Stimulated activated CD4-positive, alpha-beta T cell treated with anti-CD3 and anti-CD28 coated beads, Interleukin-12 subunit alpha, Interleukin-12 subunit beta, amount 100 ng/mL, for 48 hours (primary cell): ENCODE measurements at regions not wholly inside any gene's neighbourhood (a gene's known extent, or its start where the extent isn't known, plus 50 kb on each side); places are given as distances from the start of the nearest gene placed in this dataset.
"Not testable (repeated sequence)": the region's sequence is repeated elsewhere in the genome, so short reads cannot be mapped to it uniquely, and the experiment has no call there.

ENCODE experiments used
- DNase-seq, 3 donors: peaks; one replicate each; pipeline ENCODE4 v3.0.0-alpha.2; 2020; ENCODE audit warnings: low read depth in 2 of 3, low spot score in 1 of 3

DNA sequence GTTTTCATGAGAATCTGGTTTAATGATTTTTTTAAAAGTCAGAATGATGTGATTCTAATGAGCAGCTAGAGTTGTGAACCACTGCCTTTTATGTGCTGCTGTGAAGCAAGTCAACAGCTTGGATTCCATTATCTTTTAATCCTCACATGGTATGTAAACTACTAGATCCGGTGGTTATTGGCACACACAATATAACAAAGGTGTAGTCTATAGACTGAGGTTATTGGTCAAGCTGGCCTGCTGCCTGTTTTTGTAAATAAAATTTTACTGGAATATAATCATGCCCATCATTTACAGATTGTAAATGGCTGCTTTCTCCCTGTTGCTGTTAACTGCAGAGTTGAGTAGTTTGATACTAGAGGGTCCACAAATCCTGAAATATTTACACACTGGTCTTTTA lies 103.1 kb downstream of the OTOL1 start:
- DNase-seq: no peak

DNA sequence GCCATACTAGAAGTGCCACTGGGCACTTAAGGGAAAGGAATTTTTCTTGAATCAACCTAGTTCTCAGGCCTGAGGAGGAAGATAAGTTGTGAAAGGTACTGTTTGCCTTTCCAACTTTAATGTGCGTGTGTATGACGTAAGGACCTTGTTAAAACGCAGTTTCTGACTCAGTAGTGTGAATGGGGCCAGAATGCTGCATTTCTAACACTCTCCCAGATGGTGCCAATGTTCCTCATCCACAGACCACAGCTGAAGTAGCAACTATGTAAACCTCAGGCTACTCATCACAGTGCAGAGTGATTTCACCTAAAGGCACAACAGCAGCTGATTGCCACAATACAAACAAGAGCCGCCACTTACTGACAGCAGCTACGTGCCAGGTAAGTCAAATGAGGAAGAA lies 103.6 kb downstream of the OTOL1 start:
- no peak for DNase-seq

DNA sequence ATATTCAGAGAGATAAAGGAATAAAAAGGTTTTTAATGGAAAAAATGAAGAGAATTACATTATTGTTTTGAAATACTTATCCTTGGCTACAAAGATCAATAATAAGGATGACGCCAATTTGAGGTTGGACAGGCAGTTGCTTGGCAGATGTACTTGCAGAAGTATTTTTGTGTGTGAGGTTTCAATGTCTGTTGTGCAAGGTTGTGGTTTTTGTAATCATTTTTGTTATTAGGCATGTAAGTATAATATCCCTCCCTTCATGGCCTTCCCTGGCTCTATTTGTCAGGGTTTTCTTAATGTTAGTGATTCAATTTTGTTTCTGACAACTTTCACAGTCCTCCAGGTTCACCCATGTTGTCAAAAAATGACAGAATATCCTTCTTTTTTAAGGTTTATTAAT lies 105.9 kb downstream of the OTOL1 start:
- no peak for DNase-seq

DNA sequence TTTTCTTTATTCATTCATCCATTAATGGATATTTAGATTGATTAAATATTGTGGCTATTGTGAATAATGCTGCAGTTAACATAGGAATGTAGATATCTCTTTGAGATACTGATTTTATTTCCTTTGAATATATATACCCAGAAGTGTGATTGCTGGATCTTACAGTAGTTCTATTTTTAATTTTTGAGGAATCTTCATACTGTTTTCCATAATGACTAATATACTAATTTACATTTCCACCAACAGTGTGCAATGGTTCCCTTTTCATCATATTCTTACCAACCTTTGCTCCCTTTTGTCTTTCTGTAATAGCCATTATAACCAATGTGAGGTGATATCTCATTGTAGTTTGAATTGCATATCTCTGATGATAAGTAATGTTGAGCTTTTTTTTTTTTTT lies 106.3 kb downstream of the OTOL1 start:
- DNase-seq: no peak

DNA sequence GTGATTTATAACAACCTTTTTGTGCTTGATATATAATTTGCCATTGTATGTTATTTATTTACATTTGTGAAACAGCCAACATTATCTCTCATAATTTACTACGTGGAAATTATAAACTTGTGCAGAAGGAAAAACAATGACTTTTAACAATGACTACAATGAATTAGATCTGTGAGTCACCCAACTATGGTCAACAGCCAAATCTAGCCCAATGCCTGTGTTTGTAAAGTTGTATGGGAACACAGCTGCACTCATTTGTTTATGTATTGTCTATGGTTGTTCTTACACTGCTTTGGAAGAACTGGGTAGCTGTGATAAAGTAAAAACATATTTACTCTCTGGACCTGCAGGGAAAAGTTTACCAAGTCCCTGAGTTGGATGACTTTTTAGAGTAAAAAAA lies 110.4 kb downstream of the OTOL1 start:
- no peak for DNase-seq

DNA sequence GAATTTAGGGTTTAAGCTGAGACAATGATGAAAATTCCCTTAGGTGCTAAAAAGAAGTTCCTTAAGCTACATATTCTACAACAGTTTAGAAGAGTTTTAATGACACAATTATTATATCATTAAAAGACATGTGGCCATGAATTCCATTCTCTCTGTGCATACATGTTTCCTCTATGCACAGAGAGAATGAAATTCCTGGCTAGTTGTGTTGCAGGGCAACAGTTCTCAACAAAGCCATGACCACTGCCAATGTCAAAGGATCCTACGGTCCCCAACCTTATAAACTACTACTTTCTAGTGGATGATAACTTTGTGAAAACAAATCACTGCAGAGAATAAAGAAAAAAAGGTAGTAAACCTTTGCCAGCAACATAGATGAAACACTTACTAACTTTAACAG lies 122.7 kb downstream of the OTOL1 start:
- DNase-seq: no peak

DNA sequence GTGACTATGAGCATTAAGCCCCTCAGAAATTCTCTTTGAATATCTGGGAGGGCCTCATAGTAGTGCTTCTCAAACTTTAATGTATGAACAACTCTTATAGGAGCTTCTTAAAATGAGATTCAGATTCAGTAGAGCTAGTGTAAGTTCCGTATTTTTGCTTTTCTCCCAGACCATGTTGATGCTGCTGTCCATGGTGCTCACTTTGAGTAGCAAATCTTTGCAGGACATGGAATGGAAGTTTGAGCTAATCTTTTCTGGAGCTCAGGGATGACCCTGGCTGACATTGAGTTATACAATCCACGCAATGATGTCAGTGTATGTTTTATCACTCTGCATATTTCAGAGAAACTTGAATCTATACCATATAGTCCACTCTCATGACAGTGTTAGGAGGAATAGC lies 134.2 kb downstream of the OTOL1 start:
- DNase-seq: no peak

DNA sequence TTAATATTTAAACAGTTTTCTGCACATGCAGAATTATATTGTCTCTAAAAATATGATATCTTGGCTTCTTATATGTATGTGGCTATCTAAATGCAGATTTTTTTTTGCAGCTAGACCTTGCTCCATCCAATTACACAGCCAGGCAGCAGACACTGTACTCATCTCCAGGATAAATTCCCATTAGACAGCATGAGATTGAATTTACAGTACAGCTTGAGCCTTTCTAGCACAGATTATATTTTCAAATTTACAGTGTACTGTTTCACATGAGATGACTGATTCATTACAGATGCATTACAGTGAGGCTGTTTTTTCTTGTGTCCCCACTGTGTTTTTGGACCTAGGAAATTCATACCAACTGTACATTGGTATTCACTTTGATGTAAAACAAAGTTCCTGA lies 134.9 kb downstream of the OTOL1 start:
- no peak for DNase-seq

DNA sequence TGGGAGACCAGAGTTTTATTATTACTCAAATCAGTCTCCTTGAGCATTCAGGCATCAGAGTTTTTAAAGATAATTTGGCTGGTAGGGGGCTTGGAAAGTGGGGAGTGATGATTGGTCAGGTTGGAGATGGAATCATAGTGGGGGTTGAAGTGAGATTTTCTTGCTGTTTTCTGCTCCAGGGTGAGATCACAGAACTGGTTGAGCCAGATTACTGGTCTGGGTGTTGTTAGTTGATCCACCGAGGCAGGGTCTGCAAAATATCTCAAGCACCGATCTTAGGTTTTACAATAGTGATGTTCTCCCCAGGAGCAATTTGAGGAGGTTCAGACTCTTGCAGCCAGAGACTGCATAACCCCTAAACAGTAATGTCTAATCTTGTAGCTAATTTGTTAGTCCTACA lies 141.0 kb downstream of the OTOL1 start:
- DNase-seq: no peak

DNA sequence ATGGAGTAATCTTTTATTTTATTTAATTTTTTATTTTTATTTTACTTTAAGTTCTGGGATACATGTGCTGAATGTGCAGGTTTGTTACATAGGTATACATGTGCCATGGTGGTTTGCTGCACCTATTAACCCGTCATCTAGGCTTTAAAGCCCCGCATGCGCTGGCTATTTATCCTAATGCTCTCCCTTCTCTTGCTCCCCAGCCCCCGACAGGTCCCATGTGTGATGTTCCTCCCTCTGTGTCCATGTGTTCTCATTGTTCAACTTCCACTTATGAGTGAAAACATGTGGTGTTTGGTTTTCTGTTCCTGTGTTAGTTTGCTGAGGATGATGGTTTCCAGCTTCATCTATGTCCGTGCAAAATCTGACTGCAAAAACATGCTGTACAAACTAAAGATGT lies 142.5 kb downstream of the OTOL1 start:
- not testable (repeated sequence) for DNase-seq

DNA sequence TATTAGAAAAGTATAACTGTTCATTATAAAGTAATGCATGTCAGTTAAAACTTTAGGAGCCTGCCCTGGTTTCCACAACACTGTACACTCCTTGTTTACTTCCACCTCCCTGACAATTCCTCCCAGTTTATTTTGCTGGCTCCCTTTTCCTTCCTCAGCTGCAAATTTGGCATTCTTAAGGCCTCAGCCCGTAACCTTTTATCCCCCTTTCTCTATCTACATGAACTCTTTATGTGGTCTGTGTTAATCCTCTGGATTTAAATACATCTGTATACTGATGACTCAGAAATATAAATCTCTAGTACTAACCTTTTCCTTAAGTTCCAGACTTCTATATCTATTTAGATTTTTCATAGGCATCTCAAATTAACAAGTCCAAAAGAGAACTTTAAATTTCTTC lies 143.6 kb downstream of the OTOL1 start:
- DNase-seq: no peak

DNA sequence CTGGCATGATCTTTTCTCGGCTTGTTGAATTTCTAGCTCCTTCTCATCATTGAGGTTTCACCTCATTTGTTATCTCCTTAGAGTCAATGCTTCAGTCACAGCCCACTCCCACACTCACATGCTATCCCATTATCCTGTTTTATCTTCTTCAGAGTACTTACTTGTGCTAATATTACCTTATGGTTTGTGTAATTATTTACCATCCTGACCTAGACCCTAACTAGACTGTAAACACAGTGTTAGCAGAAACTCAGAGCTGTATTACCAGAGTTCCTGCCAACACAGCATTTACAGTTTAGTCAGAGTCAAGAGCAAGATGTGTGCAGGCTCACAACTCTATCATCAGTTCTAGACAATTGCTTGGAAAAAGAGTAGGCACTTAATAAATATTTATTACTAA lies 144.7 kb downstream of the OTOL1 start:
- no peak for DNase-seq

DNA sequence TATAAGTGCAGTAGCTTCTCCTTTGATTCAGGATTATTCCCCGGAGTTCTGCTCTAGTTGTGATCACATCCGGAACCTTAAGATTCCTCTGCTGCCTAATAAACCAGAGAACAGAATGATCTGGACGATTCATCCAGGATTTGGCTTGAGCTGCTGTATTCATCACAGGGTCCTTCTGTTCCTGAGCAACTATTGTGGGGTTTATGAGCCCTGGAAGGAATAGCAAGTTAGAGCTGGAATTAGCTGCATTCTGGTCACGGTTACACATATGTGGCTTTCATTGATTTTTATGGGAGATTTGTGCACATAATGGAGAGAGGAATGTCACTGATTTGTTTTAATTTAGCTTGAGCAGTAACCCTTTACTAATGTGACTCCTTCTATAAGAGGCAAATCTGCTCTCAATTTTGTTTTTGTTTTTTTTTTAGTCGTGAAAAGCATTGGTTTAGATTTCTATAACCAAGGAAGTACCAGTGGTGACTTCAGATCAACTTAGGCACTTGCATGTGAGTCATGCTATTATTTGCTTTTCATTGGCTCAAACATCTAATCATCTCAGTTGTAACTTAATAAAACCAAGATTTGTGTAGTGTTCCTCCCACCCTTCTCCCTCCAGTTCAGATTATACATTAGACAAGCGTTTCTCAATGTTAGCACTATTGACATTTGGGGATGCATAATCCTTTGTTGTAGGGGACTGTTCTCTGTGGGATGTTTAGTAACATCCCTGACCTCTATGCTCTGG lies 148.5 kb downstream of the OTOL1 start:
- DNase-seq: no peak

DNA sequence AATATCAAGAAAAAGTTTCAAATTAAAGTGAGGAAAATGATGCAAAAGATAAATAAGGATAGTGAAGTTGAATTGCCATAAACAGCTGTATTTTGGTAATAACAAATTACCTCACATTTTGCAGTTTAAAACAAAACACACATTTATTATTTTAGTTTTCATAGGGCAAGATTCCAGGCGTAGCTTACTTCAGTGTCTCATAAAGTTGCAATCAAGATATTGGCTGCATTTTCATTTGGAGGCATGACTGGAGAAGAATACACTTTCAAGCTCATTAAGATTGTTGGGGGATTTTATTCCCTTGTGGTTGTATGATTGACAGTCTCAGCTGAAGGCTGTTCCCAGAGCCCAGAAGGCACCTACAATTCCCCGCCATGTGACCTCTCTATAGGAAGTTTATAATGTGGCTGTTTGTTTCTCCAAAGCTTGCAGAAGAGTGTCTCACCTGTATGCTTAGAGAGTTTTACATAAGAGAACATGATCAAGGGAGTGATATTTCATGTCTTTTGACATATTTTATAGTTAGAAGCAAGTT lies 151.4 kb downstream of the OTOL1 start:
- DNase-seq: no peak

DNA sequence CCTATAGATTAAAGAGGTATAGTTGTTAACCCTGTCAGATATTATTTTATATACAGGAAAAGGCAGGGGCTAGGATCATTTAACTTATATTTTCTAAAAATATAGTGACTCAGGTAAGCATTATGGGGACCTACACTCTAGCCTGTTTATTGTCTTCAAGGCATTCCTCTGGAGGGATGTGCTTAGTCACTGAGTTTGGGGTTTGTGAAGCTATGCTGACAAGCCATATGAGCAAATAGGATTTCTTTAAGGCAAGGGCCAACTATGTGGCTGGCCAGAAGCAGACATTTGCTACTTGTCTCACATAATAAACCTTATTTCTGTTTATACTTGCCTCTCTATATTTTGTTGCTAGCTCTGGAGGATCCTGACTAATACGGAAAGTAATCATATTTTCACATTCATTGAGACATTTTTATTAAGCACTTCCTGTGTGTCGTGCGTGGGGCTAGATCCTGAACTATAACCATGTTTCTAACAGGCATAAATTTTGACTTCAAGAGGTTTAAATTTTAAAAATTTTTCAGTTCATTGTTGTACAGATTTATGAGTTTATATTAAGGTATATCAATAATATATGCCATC lies 153.4 kb downstream of the OTOL1 start:
- no peak for DNase-seq

DNA sequence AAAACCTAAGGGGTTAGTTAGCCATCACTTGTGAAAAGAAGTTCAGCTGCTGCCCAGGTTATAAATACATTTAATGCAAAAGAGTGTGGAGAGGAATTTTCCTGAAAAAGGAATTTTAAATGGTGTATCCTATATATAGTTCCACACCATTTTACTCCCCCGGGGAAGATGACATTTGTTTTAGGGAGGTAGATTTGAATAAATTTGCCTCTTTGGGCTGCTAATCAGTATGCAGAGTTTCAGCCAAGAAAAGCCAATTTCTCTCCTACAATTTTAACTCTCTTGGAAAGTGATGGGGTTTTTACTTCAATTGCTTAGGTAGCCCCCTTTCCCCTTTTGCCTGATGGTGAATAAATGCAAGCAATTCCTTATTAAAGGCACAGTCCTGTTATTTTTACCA lies 161.2 kb downstream of the OTOL1 start:
- DNase-seq: no peak

DNA sequence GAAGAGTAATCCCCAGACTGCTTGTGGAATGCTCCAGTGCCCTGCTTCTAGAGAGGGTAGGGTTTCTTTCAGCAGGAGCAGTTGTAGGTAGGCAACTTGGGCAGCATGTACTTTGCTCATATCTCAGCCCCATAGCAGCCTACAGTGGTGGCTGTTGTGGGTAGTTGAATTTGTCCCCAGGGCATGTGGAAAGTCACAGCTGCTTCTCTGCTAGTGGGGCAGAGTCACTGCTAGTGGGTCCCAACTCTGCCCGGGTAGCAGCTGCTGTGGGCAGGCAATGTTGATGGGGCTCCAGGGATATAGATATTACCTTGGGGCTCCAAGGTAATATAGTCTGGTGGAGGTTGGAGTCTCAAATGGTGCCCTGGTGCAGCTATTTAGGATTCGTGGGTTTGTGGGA lies 174.5 kb downstream of the OTOL1 start:
- DNase-seq: no peak

DNA sequence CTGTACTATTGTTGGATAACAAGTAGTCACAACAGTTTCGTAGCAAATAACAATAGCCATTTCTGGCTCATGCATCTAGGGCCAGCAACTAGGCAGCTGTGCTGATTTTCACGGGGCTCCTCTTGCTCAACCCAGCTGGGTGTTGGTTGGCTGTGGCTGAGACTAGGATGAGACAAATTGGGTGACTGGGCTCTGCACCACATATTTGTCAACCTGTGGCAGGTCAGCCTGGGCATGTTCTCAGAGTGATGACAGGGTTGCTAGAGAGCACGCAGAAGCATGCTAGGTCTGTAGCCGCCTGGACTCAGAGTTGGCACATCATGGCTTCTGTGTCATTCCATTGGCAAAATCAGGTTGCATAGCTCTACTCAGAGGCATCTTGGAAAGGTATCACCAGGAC lies 175.9 kb downstream of the OTOL1 start:
- DNase-seq: no peak

DNA sequence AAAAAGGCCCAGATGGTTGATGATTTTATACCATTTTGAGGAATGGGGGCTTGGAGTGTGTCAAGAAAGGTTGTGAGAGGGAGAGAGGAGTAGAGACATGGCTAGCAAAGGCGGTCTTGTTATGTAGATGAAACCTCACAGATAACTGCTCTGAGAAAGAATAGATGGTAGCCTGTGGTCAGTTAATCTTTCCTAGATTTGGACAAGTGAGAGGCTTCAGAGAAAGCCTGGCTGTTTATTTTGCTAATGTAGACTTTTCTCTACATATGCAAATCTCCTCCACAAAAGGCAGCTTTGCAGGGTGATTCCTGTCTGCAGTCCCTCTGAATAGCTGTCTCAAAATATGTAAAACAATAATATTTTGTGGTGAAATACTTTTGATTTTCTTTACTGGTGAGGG lies 177.3 kb downstream of the OTOL1 start:
- DNase-seq: no peak

DNA sequence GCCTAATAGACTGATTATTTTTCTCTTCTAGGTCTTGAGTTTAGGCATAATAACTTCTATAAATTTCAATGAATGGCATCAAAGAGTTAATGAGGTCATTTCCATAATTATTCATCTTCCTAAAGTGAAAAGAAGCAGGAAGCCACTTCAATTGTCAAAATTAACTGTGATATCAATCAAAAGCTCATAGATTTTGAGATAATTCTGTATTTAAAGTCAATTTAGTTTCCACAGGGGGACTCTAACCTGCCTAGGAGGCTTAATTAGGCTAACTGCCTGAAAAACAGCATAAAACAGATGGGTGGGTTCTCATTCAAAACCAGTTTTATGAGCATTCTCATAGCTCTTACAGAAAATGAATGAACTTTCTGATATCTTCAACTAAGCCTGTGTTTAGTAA lies 177.8 kb downstream of the OTOL1 start:
- DNase-seq: no peak

DNA sequence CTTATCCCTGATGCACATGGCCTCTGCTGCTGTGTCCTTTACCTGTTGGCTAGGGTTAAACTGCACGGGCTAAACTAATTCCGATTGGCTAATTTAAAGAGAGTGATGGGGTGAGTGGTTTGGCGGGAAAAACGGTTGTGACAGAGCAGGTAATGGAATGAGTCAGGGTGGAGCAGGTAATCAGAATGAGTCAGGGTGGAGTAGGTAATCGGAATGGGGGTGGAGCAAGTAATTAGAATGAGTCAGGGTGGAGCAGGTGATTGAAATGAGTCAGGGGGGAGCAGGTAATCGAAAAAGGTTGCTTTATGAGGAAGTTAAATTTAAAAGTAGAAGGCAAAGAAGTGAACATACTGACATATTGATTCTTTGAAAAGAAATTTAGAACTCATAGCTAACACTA lies 185.2 kb downstream of the OTOL1 start:
- not testable (repeated sequence) for DNase-seq

DNA sequence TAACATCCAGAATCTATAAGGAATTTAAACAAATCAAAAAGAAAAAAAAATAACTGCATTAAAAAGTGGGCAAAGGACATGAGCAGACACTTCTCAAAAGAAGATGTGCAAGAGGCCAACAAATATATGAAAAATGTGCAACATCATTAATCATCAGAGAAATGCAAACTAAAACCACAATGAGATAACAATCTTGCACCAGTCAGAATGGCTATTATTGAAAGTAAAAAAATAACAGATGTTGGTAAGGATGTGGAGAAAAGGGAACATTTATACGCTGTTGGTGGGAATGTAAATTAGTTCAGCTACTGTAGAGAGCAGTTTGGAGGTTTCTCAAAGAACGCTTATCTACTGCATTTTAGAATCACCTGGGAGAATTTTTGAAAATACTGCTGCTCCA lies 186.1 kb downstream of the OTOL1 start:
- DNase-seq: no peak
